ENCODE measurements at regions not wholly inside any gene's neighbourhood (a gene's known extent, or its start where the extent isn't known, plus 50 kb on each side); places are given as distances from the start of the nearest gene placed in this dataset.

DNA sequence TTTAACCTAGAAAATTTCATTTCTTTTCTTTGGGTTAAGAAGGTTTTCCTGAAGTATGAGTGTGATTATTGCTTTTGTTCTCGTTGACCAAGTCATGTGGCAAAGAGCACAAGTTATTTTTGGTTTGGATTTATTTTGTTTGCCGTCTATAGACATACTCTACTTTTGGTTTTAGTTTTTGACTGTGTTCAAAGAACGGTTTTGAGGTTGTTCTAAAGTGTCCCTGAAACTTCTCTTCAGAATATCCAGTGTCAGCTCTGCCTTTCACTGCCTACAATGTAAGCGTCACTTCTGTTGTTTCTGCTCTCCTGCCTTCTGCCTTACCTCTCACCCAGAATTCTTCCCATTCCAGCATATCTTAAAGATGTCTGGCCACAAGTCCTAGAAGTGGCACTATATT lies 812.2 kb downstream of the C4orf33 start:
- TF ChIP-seq CTCF (IDR thresholded peaks at IDR 0.05): no peak
- no peak for TF ChIP-seq POLR2A (IDR thresholded peaks at IDR 0.05)
- no peak for TF ChIP-seq POLR2AphosphoS5 (IDR thresholded peaks at IDR 0.05)
